OCI-LY7 (cell line): ENCODE measurements at regions not wholly inside any gene's neighbourhood (a gene's known extent, or its start where the extent isn't known, plus 50 kb on each side); places are given as distances from the start of the nearest gene placed in this dataset.

Experiments
- BruUV-seq: library from RNA; stranded (reverse); fragments of 400-500 nt; replicated peaks from 2 replicates; lab custom pipeline; 2021; lab: Mats Ljungman, UMichigan
- CTCF ChIA-PET: fragments of 300-600 bp; sonication (Branson Sonifier 250); formaldehyde crosslinking; loops from one replicate; lab custom pipeline; 2022; ENCODE audit warnings: antibody characterized with exemption; ENCODE audit not compliant: unreplicated experiment; lab: Charles Lee
- POLR2A ChIA-PET: fragments of 300-600 bp; sonication (Branson Sonifier 250); formaldehyde crosslinking; loops from one replicate; lab custom pipeline; 2022; ENCODE audit warnings: antibody characterized with exemption; lab: Charles Lee
- DNase-seq: peaks from one replicate; pipeline ENCODE4 v3.0.0-alpha.2; 2015; ENCODE audit warnings: low spot score
- H2AFZ ChIP-seq: fragments of 200-600 bp; sonication (generic), shearing (Covaris generic); 2 replicates; pipeline ENCODE4 v1.6.1; 2014; ENCODE audit warnings: mild to moderate bottlenecking, antibody characterized with exemption, low read length, moderate library complexity
- H3K27ac ChIP-seq: fragments of 200-600 bp; sonication (generic); 2 replicates; pipeline ENCODE4 v1.5.1; 2014; ENCODE audit warnings: mixed run types, low read depth, mild to moderate bottlenecking, moderate library complexity, low read length, inconsistent platforms; ENCODE audit not compliant: poor library complexity, severe bottlenecking
- H3K36me3 ChIP-seq: fragments of 200-600 bp; sonication (generic); 2 replicates; pipeline ENCODE4 v1.6.1; 2014; ENCODE audit warnings: mild to moderate bottlenecking, antibody characterized with exemption, low read length, moderate library complexity, mixed read lengths; ENCODE audit not compliant: insufficient read depth
- H3K4me1 ChIP-seq: fragments of 200-600 bp; sonication (generic); 2 replicates; pipeline ENCODE4 v1.5.1; 2014; ENCODE audit warnings: mild to moderate bottlenecking, low read length; ENCODE audit not compliant: insufficient read depth, poor library complexity, severe bottlenecking
- H3K4me2 ChIP-seq: fragments of 200-600 bp; sonication (generic); 2 replicates; pipeline ENCODE4 v1.6.1; 2014; ENCODE audit warnings: mild to moderate bottlenecking, low read length
- H3K4me3 ChIP-seq: fragments of 200-600 bp; sonication (generic); 2 replicates; pipeline ENCODE4 v1.5.1; 2014; ENCODE audit warnings: mild to moderate bottlenecking, low read depth, low read length; ENCODE audit not compliant: poor library complexity, severe bottlenecking
- H3K79me2 ChIP-seq: fragments of 200-600 bp; sonication (generic); 2 replicates; pipeline ENCODE4 v1.6.1; 2016; ENCODE audit warnings: low read depth, mild to moderate bottlenecking, low read length, moderate library complexity, mixed read lengths; ENCODE audit not compliant: insufficient read depth
- H3K9me2 ChIP-seq: fragments of 200-600 bp; sonication (generic); 2 replicates; pipeline ENCODE4 v1.6.1; 2016; ENCODE audit warnings: mild to moderate bottlenecking, low read length, mixed read lengths; ENCODE audit not compliant: insufficient read depth
- H3K9me3 ChIP-seq: fragments of 200-600 bp; sonication (generic); 2 replicates; pipeline ENCODE4 v1.6.1; 2014; ENCODE audit warnings: mild to moderate bottlenecking, mixed run types, low read length, mixed read lengths
- H4K20me1 ChIP-seq: fragments of 200-600 bp; sonication (generic); 2 replicates; pipeline ENCODE4 v1.6.1; 2014; ENCODE audit warnings: mild to moderate bottlenecking, antibody characterized with exemption, low read length, moderate library complexity, mixed read lengths; ENCODE audit not compliant: insufficient read depth
- CTCF ChIP-seq: fragments of 200-600 bp; sonication (generic); conservative IDR thresholded peaks from 2 replicates; pipeline ENCODE4 v1.5.1; 2014; ENCODE audit warnings: mild to moderate bottlenecking, antibody characterized with exemption, low read length, moderate library complexity, mixed read lengths
- EZH2phosphoT487 ChIP-seq: fragments of 200-600 bp; sonication (generic); IDR thresholded peaks from 2 replicates; pipeline ENCODE4 v1.6.1; 2018; ENCODE audit warnings: low read depth, borderline replicate concordance, mild to moderate bottlenecking, mixed run types, antibody characterized with exemption, low read length, moderate library complexity, mixed read lengths
- intact Hi-C: fragments of 100-400 bp; cut with micrococcal nuclease; formaldehyde crosslinking; loops from one replicate; pipeline ENCODE4 v1.10.0; 2022; ENCODE audit not compliant: unreplicated experiment

- Histone ChIP-seq H3K4me1 (no peaks in the 10 kb centered on the region), H3K27ac (no peak overlapping the region), H3K9me2 (no peaks in the 10 kb centered on the region), H3K36me3 (no peaks in the 10 kb centered on the region), H3K4me2 (no peak overlapping the region), H3K9me3 (no peaks in the 10 kb centered on the region), H3K79me2 (no peaks in the 10 kb centered on the region), H3K4me3 (no peak overlapping the region), H4K20me1 (no peaks in the 10 kb centered on the region), H2AFZ (no peak overlapping the region)
- intact Hi-C loops: no loop called here
- ChIA-PET CTCF (no interaction called here), POLR2A (no interaction called here)
- no TSS peak for BruUV-seq
- no peak for DNase-seq
- TF ChIP-seq CTCF (no peak), EZH2phosphoT487 (no peak)
These were observed 2684.3 kb upstream of the PCDH20 start for GRCh38 chr13:64099994-64100393.

DNA sequence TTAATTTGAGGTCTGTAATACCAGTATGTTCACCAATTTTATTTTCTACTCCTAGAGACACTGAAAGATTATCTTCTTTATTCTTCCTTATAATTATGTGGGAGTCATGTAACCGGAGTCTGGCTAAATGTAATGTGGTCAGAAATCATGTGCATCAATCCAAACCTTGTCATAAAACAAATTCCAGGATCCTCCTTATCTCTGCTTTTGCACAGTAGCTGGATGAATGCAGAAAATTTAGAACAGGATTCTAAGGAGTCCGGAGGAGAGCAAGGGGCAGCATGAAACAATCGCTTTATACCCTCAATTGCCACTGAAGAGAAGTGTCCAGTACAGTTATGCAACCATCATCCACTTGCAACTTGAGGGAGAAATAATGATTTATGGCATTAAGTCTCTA lies 2674.7 kb upstream of the PCDH20 start:
- ChIA-PET CTCF (no interaction called here), POLR2A (no interaction called here)
- Histone ChIP-seq H3K9me3 (no peaks in the 10 kb centered on the region), H3K4me3 (no peak overlapping the region), H4K20me1 (no peaks in the 10 kb centered on the region), H3K27ac (no peak overlapping the region), H3K4me2 (no peak overlapping the region), H3K9me2 (no peaks in the 10 kb centered on the region), H3K36me3 (no peaks in the 10 kb centered on the region), H2AFZ (no peak overlapping the region), H3K79me2 (no peaks in the 10 kb centered on the region), H3K4me1 (no peaks in the 10 kb centered on the region)
- intact Hi-C loops: no loop called here
- BruUV-seq: no TSS peak
- no peak for DNase-seq
- TF ChIP-seq EZH2phosphoT487 (no peak), CTCF (no peak)

DNA sequence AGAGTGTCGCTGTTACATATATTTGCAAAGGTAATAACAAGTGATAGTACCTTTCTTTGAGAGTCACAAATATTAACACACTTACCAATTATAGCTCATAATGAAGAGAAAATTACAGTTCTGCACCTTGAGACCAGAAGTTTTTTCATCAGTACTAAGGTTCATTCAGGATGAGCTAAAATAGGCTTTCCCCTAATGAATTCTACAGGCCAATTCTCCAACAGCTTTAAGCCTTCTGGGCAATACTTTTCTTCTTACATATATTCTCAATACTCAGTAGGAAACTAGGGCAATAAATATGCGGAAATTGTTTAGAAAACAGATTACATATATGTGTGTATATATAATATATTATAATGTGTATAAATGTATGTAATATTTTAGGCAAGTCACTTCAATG lies 2672.8 kb upstream of the PCDH20 start:
- no peak overlapping the region for H3K4me2 ChIP-seq
- TF ChIP-seq EZH2phosphoT487: no peak
- TF ChIP-seq CTCF: no peak
- no peak overlapping the region for H2AFZ ChIP-seq
- no peaks in the 10 kb centered on the region for H3K4me1 ChIP-seq
- POLR2A ChIA-PET: no interaction called here
- H3K79me2 ChIP-seq: no peaks in the 10 kb centered on the region
- CTCF ChIA-PET: no interaction called here
- intact Hi-C loops: no loop called here
- no peaks in the 10 kb centered on the region for H4K20me1 ChIP-seq
- DNase-seq: no peak
- no peaks in the 10 kb centered on the region for H3K9me2 ChIP-seq
- no peaks in the 10 kb centered on the region for H3K36me3 ChIP-seq
- H3K9me3 ChIP-seq: no peaks in the 10 kb centered on the region
- no TSS peak for BruUV-seq
- H3K27ac ChIP-seq: no peak overlapping the region
- H3K4me3 ChIP-seq: no peak overlapping the region
